Memory B cell (primary cell): ENCODE measurements at regions not wholly inside any gene's neighbourhood (a gene's known extent, or its start where the extent isn't known, plus 50 kb on each side); places are given as distances from the start of the nearest gene placed in this dataset.

ENCODE experiments used
- ATAC-seq: fragments of 150-1000 bp; cut with Tn5 transposase; 2 replicates; pipeline ENCODE4 v1.10.0; 2021; ENCODE audit warnings: low read depth, mild to moderate bottlenecking, moderate library complexity
- DNase-seq, 2 donors: peaks; one replicate each; pipeline ENCODE4 v3.0.0; 2022; ENCODE audit warnings: low spot score in 2 of 2
- H3K27ac Mint-ChIP-seq: one replicate; pipeline ENCODE4 v1.8.0; 2022; ENCODE audit warnings: mild to moderate bottlenecking, moderate library complexity, mixed read lengths
- H3K27me3 Mint-ChIP-seq: one replicate; pipeline ENCODE4 v1.8.0; 2022; ENCODE audit warnings: mixed read lengths
- H3K36me3 Mint-ChIP-seq: one replicate; pipeline ENCODE4 v1.8.0; 2022; ENCODE audit warnings: mild to moderate bottlenecking, mixed read lengths
- H3K4me1 Mint-ChIP-seq: one replicate; pipeline ENCODE4 v1.8.0; 2022; ENCODE audit warnings: mixed read lengths
- H3K4me3 Mint-ChIP-seq: one replicate; pipeline ENCODE4 v1.8.0; 2022; ENCODE audit warnings: mild to moderate bottlenecking, moderate library complexity, mixed read lengths
- H3K9me3 Mint-ChIP-seq: one replicate; pipeline ENCODE4 v1.8.0; 2022; ENCODE audit warnings: mixed read lengths

- Mint-ChIP-seq H3K4me1 (peaks cover 6% of the 10 kb centered on the region), H3K4me3 (no peak overlapping the region)
- no peak for ATAC-seq
Measured at GRCh38 chr14:104448321-104448720, 131.2 kb upstream of the C14orf180 start.

GRCh38 chr14:104448721-104449120, 130.8 kb upstream of the C14orf180 start:
- Mint-ChIP-seq H3K36me3 (peaks cover 6% of the 10 kb centered on the region), H3K4me1 (peaks cover 6% of the 10 kb centered on the region), H3K27me3 (peaks cover 23% of the 10 kb centered on the region), H3K4me3 (no peak overlapping the region), H3K27ac (no peak overlapping the region), H3K9me3 (peaks cover 15% of the 10 kb centered on the region)
- ATAC-seq: no peak
- DNase-seq: no peak

More at GRCh38 chr14:104448321-104448720, 131.2 kb upstream of the C14orf180 start:
- peaks cover 6% of the 10 kb centered on the region for H3K36me3 Mint-ChIP-seq
- H3K9me3 Mint-ChIP-seq: peaks cover 15% of the 10 kb centered on the region
- no peak for DNase-seq
- H3K27ac Mint-ChIP-seq: no peak overlapping the region
- peaks cover 25% of the 10 kb centered on the region for H3K27me3 Mint-ChIP-seq

GRCh38 chr14:104450811-104451401, 128.7 kb upstream of the C14orf180 start:
- Mint-ChIP-seq H3K27me3 (peaks cover 24% of the 10 kb centered on the region), H3K9me3 (peaks cover 10% of the 10 kb centered on the region), H3K4me3 (no peak overlapping the region), H3K27ac (no peak overlapping the region), H3K4me1 (peaks cover 2% of the 10 kb centered on the region), H3K36me3 (peaks cover 6% of the 10 kb centered on the region)
- no peak for DNase-seq
- ATAC-seq: no peak

GRCh38 chr14:104451474-104451873, 128.1 kb upstream of the C14orf180 start:
- peaks cover 6% of the 10 kb centered on the region for H3K36me3 Mint-ChIP-seq
- no peak overlapping the region for H3K27ac Mint-ChIP-seq
- ATAC-seq: no peak
- peaks cover 2% of the 10 kb centered on the region for H3K4me1 Mint-ChIP-seq
- DNase-seq: no peak
- H3K9me3 Mint-ChIP-seq: peaks cover 10% of the 10 kb centered on the region
- no peak overlapping the region for H3K4me3 Mint-ChIP-seq
- peaks cover 21% of the 10 kb centered on the region for H3K27me3 Mint-ChIP-seq

GRCh38 chr14:104458845-104459244, 120.7 kb upstream of the C14orf180 start:
- peaks cover 1% of the 10 kb centered on the region for H3K36me3 Mint-ChIP-seq
- no peak for DNase-seq
- H3K27ac Mint-ChIP-seq: no peak overlapping the region
- no peaks in the 10 kb centered on the region for H3K9me3 Mint-ChIP-seq
- peaks cover 10% of the 10 kb centered on the region for H3K4me1 Mint-ChIP-seq
- no peak for ATAC-seq
- H3K27me3 Mint-ChIP-seq: peaks cover 25% of the 10 kb centered on the region
- no peak overlapping the region for H3K4me3 Mint-ChIP-seq

GRCh38 chr14:104460791-104461651, 118.5 kb upstream of the C14orf180 start:
- peaks cover 1% of the 10 kb centered on the region for H3K36me3 Mint-ChIP-seq

GRCh38 chr14:104461676-104462449, 117.7 kb upstream of the C14orf180 start:
- DNase-seq (peak in 1 of 2 donors; percentile 12), ATAC-seq (no peak)
- Mint-ChIP-seq H3K27ac (no peak overlapping the region), H3K36me3 (peaks cover 1% of the 10 kb centered on the region), H3K27me3 (peaks cover 29% of the 10 kb centered on the region), H3K4me1 (peaks cover 10% of the 10 kb centered on the region), H3K9me3 (no peaks in the 10 kb centered on the region), H3K4me3 (no peak overlapping the region)

More at GRCh38 chr14:104460791-104461651, 118.5 kb upstream of the C14orf180 start:
- DNase-seq (peak in 1 of 2 donors; percentile 10), ATAC-seq (no peak)
- peak overlapping the region; percentile 38 for H3K4me3 Mint-ChIP-seq
- H3K27me3 Mint-ChIP-seq: peaks cover 29% of the 10 kb centered on the region
- peaks cover 10% of the 10 kb centered on the region for H3K4me1 Mint-ChIP-seq
- H3K27ac Mint-ChIP-seq: no peak overlapping the region
- no peaks in the 10 kb centered on the region for H3K9me3 Mint-ChIP-seq

GRCh38 chr14:104462651-104463630, 116.6 kb upstream of the C14orf180 start:
- ATAC-seq: no peak
- peaks cover 31% of the 10 kb centered on the region for H3K27me3 Mint-ChIP-seq

GRCh38 chr14:104464907-104465306, 114.7 kb upstream of the C14orf180 start:
- no peak overlapping the region for H3K4me3 Mint-ChIP-seq
- H3K27ac Mint-ChIP-seq: no peak overlapping the region
- H3K4me1 Mint-ChIP-seq: peaks cover 10% of the 10 kb centered on the region
- peaks cover 31% of the 10 kb centered on the region for H3K27me3 Mint-ChIP-seq
- DNase-seq: no peak
- H3K36me3 Mint-ChIP-seq: no peaks in the 10 kb centered on the region
- no peaks in the 10 kb centered on the region for H3K9me3 Mint-ChIP-seq
- ATAC-seq: no peak

More at GRCh38 chr14:104462651-104463630, 116.6 kb upstream of the C14orf180 start:
- H3K4me1 Mint-ChIP-seq: peaks cover 10% of the 10 kb centered on the region
- H3K4me3 Mint-ChIP-seq: no peak overlapping the region
- H3K36me3 Mint-ChIP-seq: peaks cover 1% of the 10 kb centered on the region
- H3K9me3 Mint-ChIP-seq: no peaks in the 10 kb centered on the region
- DNase-seq: peak in 1 of 2 donors; percentile 7
- no peak overlapping the region for H3K27ac Mint-ChIP-seq

- H3K27me3 Mint-ChIP-seq: peaks cover 25% of the 10 kb centered on the region
- DNase-seq: no peak
- H3K9me3 Mint-ChIP-seq: no peaks in the 10 kb centered on the region
- H3K27ac Mint-ChIP-seq: no peak overlapping the region
- peaks cover 6% of the 10 kb centered on the region for H3K4me1 Mint-ChIP-seq
- H3K4me3 Mint-ChIP-seq: no peak overlapping the region
- no peaks in the 10 kb centered on the region for H3K36me3 Mint-ChIP-seq
- ATAC-seq: no peak
Measured at GRCh38 chr14:104465482-104466390, 113.8 kb upstream of the C14orf180 start.

- H3K9me3 Mint-ChIP-seq: peaks cover 5% of the 10 kb centered on the region
- H3K4me3 Mint-ChIP-seq: no peak overlapping the region
- H3K27me3 Mint-ChIP-seq: peaks cover 27% of the 10 kb centered on the region
- H3K4me1 Mint-ChIP-seq: peaks cover 4% of the 10 kb centered on the region
- ATAC-seq: no peak
- H3K27ac Mint-ChIP-seq: no peak overlapping the region
- no peaks in the 10 kb centered on the region for H3K36me3 Mint-ChIP-seq
- no peak for DNase-seq
Measured at GRCh38 chr14:104467236-104467635, 112.3 kb upstream of the C14orf180 start.

GRCh38 chr14:104467641-104468040, 111.9 kb upstream of the C14orf180 start:
- no peak for DNase-seq
- Mint-ChIP-seq H3K36me3 (no peaks in the 10 kb centered on the region), H3K27ac (no peak overlapping the region), H3K4me3 (no peak overlapping the region), H3K4me1 (peaks cover 4% of the 10 kb centered on the region), H3K9me3 (peaks cover 5% of the 10 kb centered on the region), H3K27me3 (peaks cover 27% of the 10 kb centered on the region)
- ATAC-seq: no peak
